Esophagus (tissue), 2 donors: ENCODE measurements at regions not wholly inside any gene's neighbourhood (a gene's known extent, or its start where the extent isn't known, plus 50 kb on each side); places are given as distances from the start of the nearest gene placed in this dataset.
A peak's percentile ranks its signal among the peaks of the same experiment; 100 is the strongest.

Source experiments
- H3K27ac ChIP-seq, 2 donors: one replicate each; pipeline ENCODE4 v1.5.1; 2013; ENCODE audit warnings: low read depth in 2 of 2, mild to moderate bottlenecking in 2 of 2, inconsistent platforms in 1 of 2, low read length in 1 of 2, moderate library complexity in 1 of 2
- H3K27me3 ChIP-seq, 2 donors: one replicate each; pipeline ENCODE4 v1.6.1; 2013; ENCODE audit warnings: low read length in 2 of 2, control low read depth in 1 of 2, mild to moderate bottlenecking in 1 of 2; ENCODE audit not compliant: insufficient read depth in 2 of 2, control insufficient read depth in 1 of 2
- H3K36me3 ChIP-seq, 2 donors: one replicate each; pipeline ENCODE4 v1.6.1; 2013; ENCODE audit warnings: low read length in 1 of 2; ENCODE audit not compliant: control insufficient read depth in 2 of 2, insufficient read depth in 2 of 2
- H3K4me1 ChIP-seq, 2 donors: one replicate each; pipeline ENCODE4 v1.6.1; 2013; ENCODE audit warnings: low read length in 1 of 2; ENCODE audit not compliant: control insufficient read depth in 2 of 2, insufficient read depth in 2 of 2
- H3K4me3 ChIP-seq, 2 donors: one replicate each; pipeline ENCODE4 v1.5.1; 2013; ENCODE audit warnings: low read length in 2 of 2, mild to moderate bottlenecking in 2 of 2, low read depth in 1 of 2, moderate library complexity in 1 of 2
- H3K9me3 ChIP-seq, 2 donors: one replicate each; pipeline ENCODE4 v1.6.1; 2013; ENCODE audit warnings: mild to moderate bottlenecking in 2 of 2, low read depth in 1 of 2, low read length in 1 of 2, moderate library complexity in 1 of 2; ENCODE audit not compliant: control insufficient read depth in 2 of 2, insufficient read depth in 1 of 2
- WGBS, 2 donors: extraction: QIAGEN DNeasy Blood & Tissue Kit; methylation state at CpG; one replicate each; pipeline ENCODE4 v1.1.7; 2013; 5-methylcytosine and 5-hydroxymethylcytosine counted together
- donor health status: healthy with polysubstance abuse.
- donor health status: Bipolar disorder and iron deficiency.

DNA sequence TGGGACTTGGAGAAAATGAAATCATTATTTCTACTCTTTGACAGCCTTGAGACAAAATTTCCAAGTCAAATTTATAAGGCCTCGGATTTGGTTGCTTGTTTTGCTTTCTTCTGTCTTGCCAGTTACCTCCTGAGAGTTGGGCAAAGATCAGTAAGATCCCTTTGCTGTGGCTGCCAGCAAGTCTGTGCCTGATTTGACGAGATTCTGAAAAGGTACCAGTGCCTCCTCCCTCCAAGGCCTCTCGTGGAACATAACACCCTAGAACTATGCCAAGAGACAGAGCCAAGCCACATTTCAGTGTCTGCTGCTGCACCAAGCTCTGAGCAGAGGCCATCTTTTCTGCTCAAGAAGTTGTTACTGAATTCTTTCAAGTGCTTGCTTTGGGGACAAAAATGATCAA, 61.0 kb downstream of the GTPBP8 start:
- Histone ChIP-seq H3K4me1 (no peaks in the 10 kb centered on the region), H3K36me3 (no peaks in the 10 kb centered on the region), H3K9me3 (no peaks in the 10 kb centered on the region), H3K4me3 (no peak overlapping the region), H3K27ac (peak overlapping the region in 1 of 2 donors; percentile 49), H3K27me3 (no peaks in the 10 kb centered on the region)
- WGBS, 2 donors: 28 to 42% methylated on average over 3 of the region's 3 CpGs

DNA sequence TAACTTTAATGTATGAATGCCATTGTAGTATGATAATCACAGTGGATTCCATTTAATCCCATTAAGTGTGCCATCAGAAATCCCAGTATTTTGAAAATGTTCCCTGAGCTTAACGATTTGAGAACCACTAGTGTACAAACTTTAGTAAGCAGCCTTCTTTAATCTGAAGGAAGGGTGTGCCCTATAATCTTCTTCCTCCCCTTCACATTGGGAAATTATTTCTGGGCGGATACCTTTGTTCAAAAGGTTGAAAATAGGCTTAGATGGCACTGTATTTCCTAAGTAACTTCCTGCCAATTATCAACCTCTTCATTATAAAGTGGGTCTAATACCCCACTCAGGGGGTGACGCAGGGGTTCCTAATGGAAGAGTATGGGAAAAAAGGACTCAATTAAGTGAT, 62.4 kb downstream of the GTPBP8 start:
- Histone ChIP-seq H3K4me1 (no peaks in the 10 kb centered on the region), H3K4me3 (no peak overlapping the region), H3K27ac (no peak overlapping the region), H3K27me3 (no peaks in the 10 kb centered on the region), H3K9me3 (no peaks in the 10 kb centered on the region), H3K36me3 (no peaks in the 10 kb centered on the region)
- 62 to 72% methylated on average over 3 of the region's 3 CpGs for WGBS, 2 donors

DNA sequence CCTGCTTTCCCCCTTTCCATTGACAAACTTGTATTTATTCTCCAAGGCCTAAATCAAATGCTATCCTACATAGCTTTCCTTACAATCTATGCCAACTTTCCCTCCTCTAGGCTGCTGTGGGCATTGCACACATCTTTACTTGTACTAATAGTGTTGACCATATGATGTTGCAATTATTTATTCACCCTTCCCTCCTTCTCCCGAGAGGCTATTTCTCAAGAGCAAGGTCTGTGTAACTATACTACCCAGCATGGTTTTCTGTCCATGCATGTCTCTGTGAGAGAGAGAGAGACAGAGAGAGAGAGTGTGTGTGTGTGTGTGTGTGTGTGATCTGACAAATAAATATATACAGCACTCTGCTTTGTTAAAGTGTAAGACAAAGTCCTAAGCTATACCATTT, 63.8 kb downstream of the GTPBP8 start:
- Histone ChIP-seq H3K9me3 (no peaks in the 10 kb centered on the region), H3K4me1 (no peaks in the 10 kb centered on the region), H3K27me3 (no peaks in the 10 kb centered on the region), H3K36me3 (no peaks in the 10 kb centered on the region), H3K27ac (no peak overlapping the region), H3K4me3 (no peak overlapping the region)
- WGBS, 2 donors: 3 to 33% methylated on average over 1 of the region's 1 CpG

DNA sequence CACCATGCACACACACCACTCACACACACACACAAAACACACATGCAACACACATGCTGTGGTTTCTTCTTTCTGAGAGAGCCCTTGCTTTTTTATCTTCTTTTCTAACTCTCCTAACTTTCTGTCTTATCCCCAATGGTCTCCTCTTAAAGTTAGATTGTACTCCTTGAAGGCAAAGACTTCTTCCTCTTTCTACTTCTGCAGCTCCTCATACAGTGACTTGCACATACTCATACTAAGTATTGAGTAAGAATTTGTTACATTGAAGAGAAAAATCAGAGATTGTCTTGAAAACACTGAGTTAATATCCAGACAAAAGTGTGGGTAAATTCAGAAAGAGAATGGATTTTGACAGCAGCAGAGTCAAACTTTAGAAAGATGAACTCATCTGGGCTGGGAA, 64.4 kb downstream of the GTPBP8 start:
- Histone ChIP-seq H3K9me3 (no peaks in the 10 kb centered on the region), H3K4me3 (no peak overlapping the region), H3K27me3 (no peaks in the 10 kb centered on the region), H3K36me3 (no peaks in the 10 kb centered on the region), H3K27ac (no peak overlapping the region), H3K4me1 (no peaks in the 10 kb centered on the region)

DNA sequence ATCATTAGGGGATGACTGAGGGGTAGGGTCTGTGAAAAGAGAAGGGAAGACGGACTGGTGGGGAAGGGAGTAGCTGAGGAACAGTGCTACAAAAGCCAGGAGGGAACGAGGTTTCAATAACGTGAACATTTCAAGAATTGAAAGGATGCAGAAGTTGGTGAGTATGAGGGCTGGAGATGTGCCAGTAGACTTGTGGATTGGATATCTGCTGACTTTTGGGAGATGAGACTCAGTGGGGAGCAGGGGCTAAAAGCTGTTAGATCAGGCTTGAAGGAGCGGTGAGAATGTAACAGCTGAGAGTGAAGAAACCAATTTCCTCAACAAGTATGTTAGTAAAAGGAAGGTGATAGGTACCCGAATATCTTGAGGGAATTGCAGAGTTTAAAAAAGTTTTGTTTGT, 65.2 kb downstream of the GTPBP8 start:
- H3K4me3 ChIP-seq: no peak overlapping the region
- no peaks in the 10 kb centered on the region for H3K36me3 ChIP-seq
- WGBS, 2 donors: 85 to 88% methylated on average over 5 of the region's 5 CpGs
- H3K9me3 ChIP-seq: no peaks in the 10 kb centered on the region
- H3K27me3 ChIP-seq: no peaks in the 10 kb centered on the region
- H3K4me1 ChIP-seq: no peaks in the 10 kb centered on the region
- H3K27ac ChIP-seq: no peak overlapping the region

DNA sequence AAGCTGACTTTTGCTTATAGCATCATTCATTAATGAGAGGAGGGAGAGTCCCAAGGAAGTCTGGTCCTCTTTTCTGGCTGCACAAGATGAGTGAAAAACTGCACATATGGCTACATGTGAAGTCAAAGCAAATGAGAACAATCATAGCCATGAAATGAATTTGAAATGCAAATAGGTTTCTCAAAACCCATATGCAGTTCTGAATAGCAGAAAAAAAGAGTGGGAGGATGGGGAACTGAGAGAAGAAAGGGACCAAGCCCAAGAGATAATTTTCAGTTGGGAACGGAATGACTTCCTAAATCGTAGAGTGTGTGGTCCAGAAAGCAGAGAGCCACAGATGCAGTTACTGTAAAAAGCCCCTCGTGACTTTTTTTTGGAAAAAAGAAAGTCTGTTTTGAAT, 66.3 kb downstream of the GTPBP8 start:
- no peak overlapping the region for H3K4me3 ChIP-seq
- 76 to 79% methylated on average over 3 of the region's 3 CpGs for WGBS, 2 donors
- no peaks in the 10 kb centered on the region for H3K36me3 ChIP-seq
- no peaks in the 10 kb centered on the region for H3K27me3 ChIP-seq
- no peak overlapping the region for H3K27ac ChIP-seq
- no peaks in the 10 kb centered on the region for H3K9me3 ChIP-seq
- no peaks in the 10 kb centered on the region for H3K4me1 ChIP-seq

DNA sequence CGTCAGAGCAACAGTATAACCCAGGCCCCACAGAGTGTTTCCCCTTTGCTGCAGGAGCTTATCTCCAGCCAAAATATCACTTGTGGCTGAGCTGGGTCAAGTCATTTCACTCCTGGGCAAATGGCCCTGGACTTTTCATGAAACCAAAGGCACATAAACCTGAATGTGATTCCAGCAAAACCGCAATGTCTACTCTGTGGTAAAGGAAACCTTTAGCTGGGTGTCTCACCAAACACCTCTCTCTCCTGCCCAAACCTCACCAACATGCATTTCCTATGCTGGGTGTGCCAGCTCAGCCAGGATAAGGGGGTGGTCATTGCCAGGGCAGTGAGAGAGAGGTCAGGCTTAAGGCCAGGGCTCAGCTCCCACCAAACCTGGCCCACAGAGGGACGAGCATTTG, 67.4 kb downstream of the GTPBP8 start:
- Histone ChIP-seq H3K36me3 (no peaks in the 10 kb centered on the region), H3K27ac (no peak overlapping the region), H3K4me1 (no peaks in the 10 kb centered on the region), H3K9me3 (no peaks in the 10 kb centered on the region), H3K27me3 (no peaks in the 10 kb centered on the region), H3K4me3 (no peak overlapping the region)
- WGBS, 2 donors: 96 to 97% methylated on average over 3 of the region's 3 CpGs

DNA sequence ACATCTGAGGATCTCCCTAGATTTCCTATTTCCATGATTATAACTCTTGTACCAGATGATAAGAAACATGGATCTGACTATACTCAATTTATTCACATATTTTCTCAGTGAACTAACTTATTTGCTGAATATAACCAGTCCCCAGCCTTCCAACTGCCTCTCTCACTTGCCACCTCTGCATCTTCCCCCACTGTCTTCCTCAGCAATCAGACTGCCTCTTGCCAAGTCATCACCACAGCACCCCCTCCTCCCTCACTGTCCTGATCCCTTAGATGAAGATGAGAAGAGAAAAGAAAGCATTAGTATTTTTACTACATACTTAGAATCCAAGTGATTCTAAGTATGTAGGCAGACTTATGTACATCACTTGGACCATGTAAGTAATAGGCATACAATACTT, 71.9 kb downstream of the GTPBP8 start:
- H3K9me3 ChIP-seq: no peaks in the 10 kb centered on the region

DNA sequence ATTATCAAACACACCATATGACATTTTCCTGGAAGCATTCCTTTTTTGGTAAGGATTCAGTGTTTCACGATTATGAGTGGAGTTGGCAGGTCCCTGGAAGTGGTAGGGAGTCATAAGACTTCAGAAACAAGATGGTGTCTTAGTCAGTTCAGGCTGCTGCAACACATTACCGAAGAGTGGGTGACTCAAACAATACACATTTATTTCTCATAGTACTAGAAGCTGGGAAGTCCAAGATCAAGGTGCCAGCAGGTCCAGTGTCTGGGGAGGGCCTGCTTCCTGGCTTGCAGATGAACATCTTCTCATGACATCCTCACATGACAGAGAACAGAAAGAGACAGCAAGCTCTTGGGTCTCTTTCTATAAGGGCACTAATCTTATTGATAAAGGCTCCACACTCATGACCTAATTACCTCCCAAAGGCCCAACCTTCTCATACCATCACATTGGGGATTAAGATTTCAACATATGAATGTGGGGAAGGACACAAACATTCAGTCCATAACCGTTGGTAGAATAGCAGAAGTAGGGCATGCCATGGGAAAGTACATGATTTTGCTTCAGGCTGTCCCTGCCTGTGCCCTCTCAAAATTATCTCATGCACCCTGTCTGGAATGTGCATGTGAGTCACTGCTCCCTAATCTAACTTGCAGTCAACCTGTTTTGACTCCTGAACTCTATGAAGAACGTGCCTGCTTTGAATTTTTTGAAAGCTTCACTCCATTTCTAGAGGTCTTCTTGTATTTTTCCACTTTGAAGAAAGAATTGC, 72.5 kb downstream of the GTPBP8 start:
- Histone ChIP-seq H3K9me3 (no peaks in the 10 kb centered on the region), H3K27me3 (no peaks in the 10 kb centered on the region), H3K36me3 (no peaks in the 10 kb centered on the region), H3K4me1 (no peaks in the 10 kb centered on the region), H3K27ac (no peak overlapping the region), H3K4me3 (no peak overlapping the region)
- WGBS, 2 donors: 52 to 64% methylated on average over 4 of the region's 4 CpGs

More for the DNA sequence above, 71.9 kb downstream of the GTPBP8 start:
- Histone ChIP-seq H3K4me3 (no peak overlapping the region), H3K4me1 (no peaks in the 10 kb centered on the region), H3K36me3 (no peaks in the 10 kb centered on the region), H3K27ac (no peak overlapping the region), H3K27me3 (no peaks in the 10 kb centered on the region)

DNA sequence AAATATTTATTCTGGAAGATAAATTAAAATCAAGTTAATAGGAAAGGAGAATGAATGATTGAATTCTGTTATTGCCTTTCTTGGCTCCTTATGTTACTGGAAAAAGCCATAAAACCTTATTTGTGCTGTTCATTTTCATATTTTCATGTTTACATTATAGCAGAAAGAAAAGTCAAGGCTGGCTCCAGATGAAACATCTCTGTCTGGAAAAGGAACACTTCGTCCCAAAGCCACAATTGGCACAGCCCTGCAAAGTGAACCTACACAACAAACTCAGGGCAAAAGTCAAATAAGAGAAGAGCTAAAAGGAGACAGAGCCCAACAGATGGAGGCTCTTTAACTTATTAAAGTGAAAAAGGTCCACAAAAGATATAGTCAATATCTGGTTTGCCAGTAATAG, 73.4 kb downstream of the GTPBP8 start:
- peak overlapping the region in 1 of 2 donors; percentile 3 for H3K27ac ChIP-seq
- H3K9me3 ChIP-seq: no peaks in the 10 kb centered on the region
- H3K27me3 ChIP-seq: no peaks in the 10 kb centered on the region
- H3K4me3 ChIP-seq: no peak overlapping the region
- 28 to 72% methylated on average over 1 of the region's 1 CpG for WGBS, 2 donors
- no peaks in the 10 kb centered on the region for H3K4me1 ChIP-seq
- H3K36me3 ChIP-seq: no peaks in the 10 kb centered on the region
